Activated naive CD4-positive, alpha-beta T cell treated with anti-CD3 and anti-CD28 coated beads, Interleukin-2, amount 10 ng/mL, durations not matched to agents 7 days and 5 days (primary cell): ENCODE measurements at regions not wholly inside any gene's neighbourhood (a gene's known extent, or its start where the extent isn't known, plus 50 kb on each side); places are given as distances from the start of the nearest gene placed in this dataset.
"Not testable (repeated sequence)": the region's sequence is repeated elsewhere in the genome, so short reads cannot be mapped to it uniquely, and the experiment has no call there.

ENCODE experiments used
- CTCF ChIA-PET: fragments of 350-600 bp; sonication (Branson Sonifier 250); formaldehyde crosslinking; loops from one replicate; lab custom pipeline; 2021; ENCODE audit warnings: antibody characterized with exemption; lab: Charles Lee
- DNase-seq: peaks from one replicate; pipeline ENCODE4 v3.0.0-alpha.2; 2020
- H3K27ac Mint-ChIP-seq: one replicate; pipeline ENCODE4 v1.8.0; 2021; ENCODE audit warnings: mild to moderate bottlenecking, moderate library complexity, mixed read lengths
- H3K27me3 Mint-ChIP-seq: one replicate; pipeline ENCODE4 v1.8.0; 2021; ENCODE audit warnings: mild to moderate bottlenecking, mixed read lengths
- H3K36me3 Mint-ChIP-seq: one replicate; pipeline ENCODE4 v1.8.0; 2021; ENCODE audit warnings: mixed read lengths
- H3K4me1 Mint-ChIP-seq: one replicate; pipeline ENCODE4 v1.8.0; 2021; ENCODE audit warnings: mixed read lengths
- H3K4me3 Mint-ChIP-seq: one replicate; pipeline ENCODE4 v1.8.0; 2021; ENCODE audit warnings: mild to moderate bottlenecking, moderate library complexity, mixed read lengths
- H3K9me3 Mint-ChIP-seq: one replicate; pipeline ENCODE4 v1.8.0; 2021; ENCODE audit warnings: mixed read lengths

DNA sequence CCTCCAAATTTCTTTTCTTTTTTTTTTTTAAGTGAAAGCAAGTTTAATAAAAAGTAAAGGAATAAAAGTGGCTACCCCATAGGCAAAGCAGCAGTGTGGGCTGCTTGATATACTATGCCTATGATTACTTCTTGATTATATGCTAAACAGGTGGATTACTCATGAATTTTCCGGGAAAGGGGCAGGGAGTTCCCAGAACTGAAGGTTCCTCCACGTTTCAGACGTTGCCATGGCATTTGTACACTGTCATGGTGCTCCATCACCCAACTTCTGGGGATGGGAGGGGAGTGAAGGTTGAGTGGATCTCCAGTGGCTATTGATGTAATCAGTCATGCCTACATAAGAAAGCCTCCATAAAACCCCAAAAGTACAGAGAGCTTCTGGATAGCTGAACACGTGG, 176.2 kb downstream of the CYP26B1 start:
- no peaks in the 10 kb centered on the region for H3K9me3 Mint-ChIP-seq
- CTCF ChIA-PET = no interaction called here

DNA sequence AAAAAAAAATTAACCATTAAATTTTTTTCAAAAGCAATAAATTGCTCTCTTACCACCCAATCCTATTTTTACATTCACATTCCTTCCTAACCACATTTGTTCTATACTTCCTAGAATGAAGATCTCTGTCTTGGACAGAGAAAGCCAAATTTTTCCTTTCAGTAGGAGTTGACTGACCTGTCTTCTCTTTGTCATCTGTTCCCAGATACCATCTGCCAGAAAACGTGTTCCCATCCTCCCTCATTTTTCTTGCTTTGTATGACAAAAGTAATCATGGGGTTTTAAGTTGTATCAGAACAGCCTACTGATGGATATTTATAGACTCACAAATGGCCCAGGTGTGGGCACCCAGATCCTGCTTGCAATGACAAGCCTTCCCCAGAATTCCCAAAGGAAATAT, 182.1 kb downstream of the CYP26B1 start:
- Mint-ChIP-seq H3K9me3 (no peaks in the 10 kb centered on the region), H3K27ac (no peak overlapping the region), H3K36me3 (no peaks in the 10 kb centered on the region), H3K4me3 (no peak overlapping the region), H3K27me3 (peaks cover 3% of the 10 kb centered on the region), H3K4me1 (no peaks in the 10 kb centered on the region)
- CTCF ChIA-PET = interaction anchor here (0.6 kb wide), 1 partner anchor 56 kb away, joined by 3 read pairs; no protein-coding TSS in a partner anchor
- DNase-seq = no peak

More for the DNA sequence above, 176.2 kb downstream of the CYP26B1 start:
- Mint-ChIP-seq H3K4me3 (no peak overlapping the region), H3K4me1 (no peaks in the 10 kb centered on the region), H3K27ac (no peak overlapping the region), H3K36me3 (no peaks in the 10 kb centered on the region), H3K27me3 (no peaks in the 10 kb centered on the region)
- no peak for DNase-seq

DNA sequence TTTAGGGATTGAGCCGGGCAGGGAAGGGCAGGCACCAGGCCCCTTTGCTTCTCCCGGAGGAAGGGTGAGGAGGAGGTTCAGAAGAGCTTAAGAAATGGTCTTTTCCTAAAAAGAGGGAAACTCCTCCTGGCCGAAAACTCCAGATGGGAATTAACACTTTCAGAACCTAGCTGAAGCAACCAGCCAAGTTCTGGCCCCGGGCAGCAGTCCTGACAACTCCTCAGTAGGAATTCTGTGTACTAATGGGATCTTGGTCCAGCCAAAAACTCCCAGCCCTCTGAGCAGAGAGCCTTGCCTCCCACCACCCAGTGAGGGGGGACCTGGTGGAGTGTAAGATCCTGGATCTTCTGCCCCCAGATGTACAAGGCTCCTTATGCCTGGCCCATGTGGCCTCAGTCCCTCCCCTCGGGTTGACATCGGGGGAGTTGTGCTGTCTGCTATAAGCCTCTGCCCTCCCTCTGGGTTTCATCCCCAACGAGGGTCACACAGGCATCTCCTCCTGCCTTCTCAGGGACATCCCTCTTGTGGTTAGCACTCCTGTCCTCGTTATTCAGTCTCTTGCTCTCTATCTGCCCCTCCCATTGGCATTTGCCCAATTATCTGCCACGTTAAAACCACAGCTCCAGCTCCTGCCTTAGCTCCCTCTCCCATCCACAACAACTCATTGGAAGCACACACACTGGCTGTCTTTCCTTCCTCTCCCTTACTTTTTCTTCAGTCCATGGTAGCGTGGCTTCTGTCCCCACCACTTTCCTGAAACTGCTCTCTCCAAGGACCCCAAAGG, 184.6 kb downstream of the CYP26B1 start:
- peaks cover 7% of the 10 kb centered on the region for H3K9me3 Mint-ChIP-seq
- H3K4me3 Mint-ChIP-seq = no peak overlapping the region
- CTCF ChIA-PET = interaction anchor here (0.5 kb wide), 1 partner anchor 837 kb away, joined by 4 read pairs; no protein-coding TSS in a partner anchor
- no peaks in the 10 kb centered on the region for H3K4me1 Mint-ChIP-seq
- no peaks in the 10 kb centered on the region for H3K36me3 Mint-ChIP-seq
- H3K27ac Mint-ChIP-seq = no peak overlapping the region
- peaks cover 3% of the 10 kb centered on the region for H3K27me3 Mint-ChIP-seq
- no peak for DNase-seq

DNA sequence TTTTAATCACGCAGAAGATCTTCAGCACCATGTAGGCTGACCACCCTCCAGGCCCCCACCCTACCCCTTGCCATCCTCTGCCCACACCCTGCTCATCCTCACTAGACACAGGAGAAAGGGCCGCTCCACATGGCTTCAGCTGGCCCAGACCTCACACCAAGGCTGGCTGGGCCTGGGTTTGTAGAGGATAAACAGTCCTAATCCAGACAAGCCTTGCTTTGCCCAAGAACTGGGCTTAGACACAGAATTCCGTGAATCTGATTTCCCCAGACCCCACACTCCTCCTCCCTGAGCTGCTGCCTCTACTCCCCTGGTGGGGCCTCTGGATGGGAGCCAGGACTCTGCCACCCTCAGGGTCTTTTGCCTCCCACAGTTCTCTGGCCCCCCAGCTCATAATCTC, 185.3 kb downstream of the CYP26B1 start:
- Mint-ChIP-seq H3K9me3 (peaks cover 11% of the 10 kb centered on the region), H3K4me3 (no peak overlapping the region), H3K27me3 (peaks cover 3% of the 10 kb centered on the region), H3K36me3 (no peaks in the 10 kb centered on the region), H3K27ac (no peak overlapping the region), H3K4me1 (no peaks in the 10 kb centered on the region)
- CTCF ChIA-PET = interaction anchor here (0.5 kb wide), 1 partner anchor 838 kb away, joined by 4 read pairs; no protein-coding TSS in a partner anchor
- no peak for DNase-seq

DNA sequence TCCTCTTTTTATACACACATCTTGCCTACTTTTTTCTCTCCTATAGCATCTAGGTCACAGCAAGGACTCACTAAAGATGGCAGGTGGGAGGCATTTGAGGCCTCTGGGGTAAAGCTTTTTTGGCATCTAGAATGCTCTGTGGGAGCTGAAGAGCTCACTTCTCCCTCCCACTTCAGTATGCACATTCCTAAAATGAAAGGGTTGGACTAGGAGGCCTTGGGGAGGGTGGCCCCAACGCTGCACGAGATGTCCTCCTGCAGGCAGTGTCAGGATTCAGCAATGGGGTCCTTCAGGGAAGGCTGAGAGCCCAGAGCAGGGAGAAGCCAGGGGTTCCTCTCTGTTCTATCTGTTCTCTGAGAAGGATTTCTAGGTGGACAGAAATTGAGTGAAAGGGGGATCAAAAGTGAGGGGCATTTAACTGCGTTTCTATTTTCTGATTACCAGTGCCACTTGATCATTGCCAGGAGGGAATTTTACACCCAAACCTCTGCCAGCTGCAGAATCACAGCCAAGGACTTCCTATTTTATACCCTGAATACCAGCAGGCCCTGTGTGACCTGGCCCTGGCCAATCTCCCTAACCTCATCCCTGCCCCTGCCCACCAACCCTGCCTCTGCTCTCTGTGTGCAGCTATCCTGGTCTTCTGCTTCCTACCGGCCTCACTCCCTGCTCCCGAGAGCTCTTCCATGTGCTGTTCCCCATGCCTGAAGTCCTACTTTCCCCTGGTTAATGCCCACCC, 186.2 kb downstream of the CYP26B1 start:
- Mint-ChIP-seq H3K36me3 (no peaks in the 10 kb centered on the region), H3K4me1 (no peaks in the 10 kb centered on the region), H3K9me3 (peaks cover 17% of the 10 kb centered on the region), H3K4me3 (no peak overlapping the region), H3K27ac (no peak overlapping the region), H3K27me3 (peaks cover 3% of the 10 kb centered on the region)
- DNase-seq = no peak
- CTCF ChIA-PET = no interaction called here

DNA sequence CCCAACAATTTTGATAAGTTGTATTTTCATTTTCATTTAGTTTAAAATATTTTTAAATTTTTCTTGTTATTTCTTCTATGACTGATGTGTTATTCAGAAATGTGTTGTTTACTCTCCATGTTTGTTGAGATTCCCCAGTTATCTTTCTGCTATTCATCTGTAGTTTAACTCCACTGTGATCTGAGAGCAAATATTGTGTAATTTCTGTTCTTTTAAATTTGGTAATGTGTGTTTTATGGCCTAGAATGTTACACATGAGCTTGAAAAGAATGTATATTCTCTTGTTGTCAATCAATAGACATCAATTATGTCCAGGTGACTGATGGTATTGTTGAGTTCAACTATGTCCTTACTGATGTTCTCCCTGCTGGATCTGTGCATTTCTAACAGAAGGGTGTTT, 188.2 kb downstream of the CYP26B1 start:
- CTCF ChIA-PET = no interaction called here
- no peak overlapping the region for H3K4me3 Mint-ChIP-seq
- peaks cover 3% of the 10 kb centered on the region for H3K27me3 Mint-ChIP-seq
- H3K36me3 Mint-ChIP-seq = no peaks in the 10 kb centered on the region
- H3K27ac Mint-ChIP-seq = no peak overlapping the region
- DNase-seq = no peak
- H3K4me1 Mint-ChIP-seq = no peaks in the 10 kb centered on the region
- peaks cover 19% of the 10 kb centered on the region for H3K9me3 Mint-ChIP-seq

DNA sequence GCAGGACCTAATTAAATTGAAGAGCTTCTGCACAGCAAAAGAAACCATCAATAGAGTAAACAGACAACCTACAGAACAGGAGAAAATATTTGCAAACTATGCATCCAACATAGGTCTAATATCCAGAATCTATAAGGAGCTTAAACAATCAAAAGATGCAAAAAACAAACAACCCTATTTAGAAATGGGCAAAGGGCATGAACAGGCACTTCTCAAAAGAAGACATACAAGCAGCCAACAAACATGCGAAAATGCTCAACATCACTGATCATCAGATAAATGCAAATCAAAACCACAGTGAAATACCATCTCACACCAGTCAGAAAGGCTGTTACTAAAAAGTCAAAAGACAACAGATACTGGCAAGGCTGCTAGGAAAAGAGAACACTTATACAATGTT, 189.2 kb downstream of the CYP26B1 start:
- H3K36me3 Mint-ChIP-seq, H3K27me3 Mint-ChIP-seq, H3K27ac Mint-ChIP-seq, H3K4me1 Mint-ChIP-seq, DNase-seq, H3K4me3 Mint-ChIP-seq, CTCF ChIA-PET: not testable (repeated sequence)
- peaks cover 19% of the 10 kb centered on the region for H3K9me3 Mint-ChIP-seq

DNA sequence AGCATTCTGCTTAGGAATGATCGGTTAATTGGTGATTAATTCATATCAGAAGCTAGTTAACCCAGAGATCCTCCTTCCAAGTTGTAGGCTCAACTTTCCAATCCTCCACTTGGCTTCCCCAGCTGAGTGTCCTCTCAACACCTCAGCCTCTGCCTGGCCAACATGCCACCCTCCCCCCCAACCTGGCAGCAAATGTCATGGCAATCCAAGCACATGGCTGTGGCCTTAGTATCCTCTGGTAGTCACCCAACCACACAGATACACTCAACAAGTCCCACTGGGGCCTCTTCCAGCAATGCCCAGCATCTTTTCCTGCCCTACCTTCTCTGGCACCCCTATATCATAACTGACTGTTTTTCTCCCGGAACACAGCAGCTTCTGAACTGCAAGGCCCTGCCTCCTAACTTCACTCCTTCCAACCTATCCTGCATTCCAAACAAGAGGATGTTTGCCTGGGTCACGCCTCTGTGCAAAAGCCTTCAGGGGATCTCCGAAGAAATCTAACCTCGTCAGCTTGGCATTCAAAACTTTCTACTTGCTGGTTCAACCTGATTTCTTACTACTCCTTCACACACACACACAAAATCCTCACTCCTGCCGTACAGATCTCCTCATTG, 195.0 kb downstream of the CYP26B1 start:
- Mint-ChIP-seq H3K27me3 (no peaks in the 10 kb centered on the region), H3K27ac (no peak overlapping the region), H3K4me1 (no peaks in the 10 kb centered on the region), H3K36me3 (no peaks in the 10 kb centered on the region), H3K9me3 (peaks cover 10% of the 10 kb centered on the region), H3K4me3 (no peak overlapping the region)
- CTCF ChIA-PET = interaction anchor here (1.0 kb wide), 1 partner anchor 29 kb away, joined by 6 read pairs; no protein-coding TSS in a partner anchor
- no peak for DNase-seq

DNA sequence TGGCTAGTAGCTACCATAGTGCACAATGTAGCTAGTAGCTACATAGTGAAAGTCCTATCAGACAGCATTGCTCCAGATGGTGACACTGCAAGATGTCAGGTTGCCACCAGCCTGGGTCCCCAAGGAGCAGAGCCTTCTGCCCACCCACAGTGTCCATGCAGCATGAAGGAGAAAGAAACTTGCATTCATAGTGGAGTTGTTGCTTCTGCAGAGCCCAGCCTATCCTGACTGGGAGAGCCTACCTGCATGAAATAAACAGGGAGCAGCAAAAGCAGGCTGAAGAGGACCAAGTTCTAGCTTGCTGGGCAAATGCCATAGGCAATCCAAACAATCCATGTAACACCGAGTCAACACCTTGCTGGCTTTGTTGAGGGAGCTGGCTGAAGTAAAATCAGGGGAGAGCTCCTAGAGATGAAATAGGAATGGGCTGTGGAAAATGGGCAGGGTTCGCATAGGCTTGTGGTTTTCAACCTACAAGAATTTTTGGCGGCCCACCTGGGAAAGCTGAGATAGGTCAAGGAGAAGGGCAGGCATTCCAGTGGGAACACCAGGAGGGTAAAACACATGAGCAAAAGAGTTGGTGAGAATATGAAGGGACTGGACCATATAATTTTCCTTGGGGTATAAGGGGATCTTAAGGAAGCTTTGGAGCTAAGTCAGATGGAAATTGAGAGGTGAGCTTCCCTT, 195.8 kb downstream of the CYP26B1 start:
- no peaks in the 10 kb centered on the region for H3K4me1 Mint-ChIP-seq
- H3K36me3 Mint-ChIP-seq = no peaks in the 10 kb centered on the region
- H3K9me3 Mint-ChIP-seq = peaks cover 5% of the 10 kb centered on the region
- CTCF ChIA-PET = interaction anchor here (0.6 to 1.0 kb wide), 2 partner anchors 28 to 378 kb away, joined by 3 to 6 read pairs; no protein-coding TSS in a partner anchor
- no peak overlapping the region for H3K4me3 Mint-ChIP-seq
- H3K27ac Mint-ChIP-seq = no peak overlapping the region
- no peak for DNase-seq
- no peaks in the 10 kb centered on the region for H3K27me3 Mint-ChIP-seq

DNA sequence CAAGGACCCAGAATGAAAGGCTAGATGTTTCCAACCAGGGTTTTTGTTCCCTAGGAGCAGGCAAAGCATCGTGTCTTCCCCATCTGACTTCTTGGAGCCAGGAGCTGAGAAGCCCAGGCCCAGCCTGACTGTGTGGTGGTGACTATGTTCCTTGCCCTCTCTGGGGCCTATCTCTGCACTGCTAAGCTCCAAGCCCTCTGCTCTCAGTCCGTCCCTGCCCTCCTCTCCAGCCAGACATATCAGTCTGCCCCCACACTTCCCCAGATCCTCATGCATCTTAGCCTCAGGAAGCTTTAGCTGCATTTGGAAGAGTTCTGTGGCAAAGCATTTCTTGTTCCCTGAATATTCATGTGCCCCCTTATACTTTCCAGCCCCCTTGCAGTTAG, 196.6 kb downstream of the CYP26B1 start:
- H3K36me3 Mint-ChIP-seq = no peaks in the 10 kb centered on the region
- no peaks in the 10 kb centered on the region for H3K9me3 Mint-ChIP-seq
- CTCF ChIA-PET = interaction anchor here (0.6 kb wide), 1 partner anchor 378 kb away, joined by 3 read pairs; no protein-coding TSS in a partner anchor
- H3K27me3 Mint-ChIP-seq = no peaks in the 10 kb centered on the region
- no peak overlapping the region for H3K27ac Mint-ChIP-seq
- no peak overlapping the region for H3K4me3 Mint-ChIP-seq
- DNase-seq = no peak
- H3K4me1 Mint-ChIP-seq = no peaks in the 10 kb centered on the region

DNA sequence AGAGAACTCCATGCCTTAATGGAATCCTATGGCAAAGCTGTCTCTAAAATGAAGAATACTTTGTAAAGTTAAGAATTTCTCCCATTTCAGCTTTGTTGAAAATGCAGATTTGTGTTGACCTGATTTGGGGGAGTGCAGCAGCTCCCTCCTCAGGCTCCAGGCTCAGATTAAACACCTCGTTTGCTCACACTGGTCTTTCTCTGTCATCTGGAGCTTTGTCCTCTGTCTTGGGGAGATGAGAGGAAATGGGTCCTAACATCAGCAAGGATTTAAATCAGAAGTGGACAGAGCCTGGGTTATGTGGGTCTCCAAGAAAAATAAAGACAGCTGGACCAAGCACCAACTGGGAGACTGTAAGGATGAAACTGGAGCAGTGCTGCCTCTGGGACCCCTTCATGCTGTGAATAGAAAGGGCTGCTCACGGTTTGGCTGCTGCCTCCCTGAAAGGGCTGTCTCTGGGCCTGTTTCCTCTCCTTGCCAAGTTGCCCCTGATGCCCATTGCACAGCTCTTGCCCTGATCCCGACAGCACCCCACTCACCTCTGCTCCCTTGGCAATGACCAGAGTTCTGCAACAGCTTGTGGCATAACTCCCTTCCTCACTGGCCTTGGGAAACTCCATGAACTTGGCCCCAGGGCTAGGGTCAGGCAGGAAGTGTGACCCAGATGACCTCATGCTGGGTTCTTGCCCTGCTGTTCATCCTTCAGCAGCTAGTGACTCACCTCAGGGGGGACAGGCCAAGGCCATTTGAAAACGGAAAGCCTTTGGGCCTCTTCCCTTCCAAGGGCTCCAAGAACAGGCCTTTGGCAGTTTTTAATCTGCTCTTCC, 197.2 kb downstream of the CYP26B1 start:
- no peaks in the 10 kb centered on the region for H3K36me3 Mint-ChIP-seq
- H3K4me1 Mint-ChIP-seq = no peaks in the 10 kb centered on the region
- H3K27me3 Mint-ChIP-seq = no peaks in the 10 kb centered on the region

DNA sequence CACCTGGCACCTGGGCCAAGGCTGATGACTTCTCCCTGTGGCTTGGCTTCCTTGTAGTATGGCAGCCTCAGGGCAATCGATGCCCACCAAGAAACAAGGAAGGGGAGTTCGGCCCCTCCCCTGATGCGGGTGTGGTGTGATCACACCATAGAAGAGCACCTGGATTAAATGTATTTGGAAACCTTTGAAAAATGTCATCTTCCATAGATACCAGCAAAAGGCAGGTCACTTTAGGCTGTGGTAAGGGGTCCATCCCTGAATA, 198.2 kb downstream of the CYP26B1 start:
- no peaks in the 10 kb centered on the region for H3K27me3 Mint-ChIP-seq
- H3K9me3 Mint-ChIP-seq = no peaks in the 10 kb centered on the region
- no peaks in the 10 kb centered on the region for H3K36me3 Mint-ChIP-seq
- DNase-seq = no peak
- no peak overlapping the region for H3K4me3 Mint-ChIP-seq
- CTCF ChIA-PET = no interaction called here
- no peaks in the 10 kb centered on the region for H3K4me1 Mint-ChIP-seq
- no peak overlapping the region for H3K27ac Mint-ChIP-seq

More for the DNA sequence above, 197.2 kb downstream of the CYP26B1 start:
- Mint-ChIP-seq H3K4me3 (no peak overlapping the region), H3K9me3 (no peaks in the 10 kb centered on the region), H3K27ac (no peak overlapping the region)
- CTCF ChIA-PET = no interaction called here
- no peak for DNase-seq

DNA sequence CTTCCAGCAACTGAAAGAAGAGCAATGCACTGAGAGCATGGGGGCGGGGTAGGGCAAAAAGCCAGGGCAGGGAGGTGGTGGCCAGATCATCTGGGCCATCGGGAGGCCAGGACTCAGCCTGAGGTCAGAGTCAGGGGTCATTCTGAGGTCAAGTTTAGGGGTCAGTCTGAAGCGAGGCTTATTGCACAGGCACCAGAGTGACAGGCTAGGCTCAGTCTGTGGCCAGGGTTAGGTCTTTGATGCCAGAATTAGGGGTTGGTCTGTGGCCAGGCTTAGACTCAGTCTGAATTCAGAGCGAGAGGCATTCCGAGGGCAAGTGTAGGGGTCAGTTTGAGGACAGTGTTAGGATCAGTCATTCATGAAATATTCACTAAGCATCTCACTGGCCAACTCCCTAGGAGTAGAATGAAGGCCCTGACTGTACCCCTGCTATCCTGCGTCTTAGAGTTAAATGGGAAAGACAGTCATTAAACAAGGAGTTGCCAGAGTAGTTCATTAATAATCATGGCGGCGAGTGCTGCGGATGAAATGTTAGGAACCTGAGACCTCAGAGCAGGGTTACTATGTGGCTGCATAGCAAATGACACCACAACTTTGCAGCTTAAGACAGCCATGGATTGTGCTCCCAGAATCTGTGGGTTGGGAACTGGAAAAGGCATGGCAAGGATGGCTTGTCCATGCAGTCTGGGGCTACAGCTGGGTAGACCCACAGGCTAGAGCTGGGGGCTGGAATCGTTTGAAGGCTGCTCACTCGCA, 198.7 kb downstream of the CYP26B1 start:
- Mint-ChIP-seq H3K27me3 (no peaks in the 10 kb centered on the region), H3K4me1 (no peaks in the 10 kb centered on the region), H3K36me3 (no peaks in the 10 kb centered on the region), H3K27ac (no peak overlapping the region), H3K4me3 (no peak overlapping the region), H3K9me3 (no peaks in the 10 kb centered on the region)
- no peak for DNase-seq
- CTCF ChIA-PET = no interaction called here
